PC-9 (cell line): ENCODE measurements at regions not wholly inside any gene's neighbourhood (a gene's known extent, or its start where the extent isn't known, plus 50 kb on each side); places are given as distances from the start of the nearest gene placed in this dataset.

Experiments
- EZH2 ChIP-seq: fragments of 200-600 bp; sonication (generic); IDR thresholded peaks from 2 replicates; pipeline ENCODE4 v1.8.0; 2017; ENCODE audit warnings: antibody characterized with exemption, low read depth
- TF ChIP-seq, protein P1 (sequence below): fragments of 200-600 bp; sonication (generic); conservative IDR thresholded peaks from 2 replicates; pipeline ENCODE4 v1.6.1; 2017; ENCODE audit warnings: mixed run types, antibody characterized with exemption, mild to moderate bottlenecking, moderate library complexity

DNA sequence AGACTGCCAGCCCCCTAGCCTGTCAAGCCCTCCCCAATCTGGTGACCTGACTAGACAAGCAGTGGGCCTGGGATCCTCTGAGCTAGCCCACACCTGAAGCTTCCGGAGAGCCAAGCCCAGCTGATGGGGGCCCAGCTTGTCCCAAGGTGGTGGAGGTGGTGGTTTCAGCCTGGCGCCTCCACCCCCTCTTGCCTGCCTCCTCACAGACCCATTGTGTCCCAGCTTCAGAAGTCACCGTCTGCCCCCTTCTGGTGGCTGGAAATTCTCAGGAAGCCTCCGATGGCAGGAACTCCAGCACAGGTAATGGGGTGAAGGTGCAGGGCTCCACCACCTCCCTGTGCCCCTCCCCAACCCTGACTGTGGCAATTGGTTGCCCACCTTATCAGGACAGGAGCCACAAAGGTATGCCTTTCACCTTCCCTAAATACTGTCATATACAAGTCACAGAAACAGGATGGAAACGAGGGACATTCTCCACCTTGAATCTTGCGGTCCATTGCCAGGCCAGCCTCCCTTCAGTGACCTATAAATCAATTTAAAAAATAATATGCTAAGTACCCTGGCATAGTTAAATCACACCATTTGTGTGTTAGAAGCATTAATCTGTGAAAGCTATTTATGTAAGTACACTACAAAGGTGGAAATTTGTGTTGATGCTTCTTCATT lies 66.0 kb upstream of the ZNF423 start:
- TF ChIP-seq, protein P1, sequence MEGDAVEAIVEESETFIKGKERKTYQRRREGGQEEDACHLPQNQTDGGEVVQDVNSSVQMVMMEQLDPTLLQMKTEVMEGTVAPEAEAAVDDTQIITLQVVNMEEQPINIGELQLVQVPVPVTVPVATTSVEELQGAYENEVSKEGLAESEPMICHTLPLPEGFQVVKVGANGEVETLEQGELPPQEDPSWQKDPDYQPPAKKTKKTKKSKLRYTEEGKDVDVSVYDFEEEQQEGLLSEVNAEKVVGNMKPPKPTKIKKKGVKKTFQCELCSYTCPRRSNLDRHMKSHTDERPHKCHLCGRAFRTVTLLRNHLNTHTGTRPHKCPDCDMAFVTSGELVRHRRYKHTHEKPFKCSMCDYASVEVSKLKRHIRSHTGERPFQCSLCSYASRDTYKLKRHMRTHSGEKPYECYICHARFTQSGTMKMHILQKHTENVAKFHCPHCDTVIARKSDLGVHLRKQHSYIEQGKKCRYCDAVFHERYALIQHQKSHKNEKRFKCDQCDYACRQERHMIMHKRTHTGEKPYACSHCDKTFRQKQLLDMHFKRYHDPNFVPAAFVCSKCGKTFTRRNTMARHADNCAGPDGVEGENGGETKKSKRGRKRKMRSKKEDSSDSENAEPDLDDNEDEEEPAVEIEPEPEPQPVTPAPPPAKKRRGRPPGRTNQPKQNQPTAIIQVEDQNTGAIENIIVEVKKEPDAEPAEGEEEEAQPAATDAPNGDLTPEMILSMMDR: peak; percentile 65
- no peak for TF ChIP-seq EZH2
